ENCODE measurements at regions not wholly inside any gene's neighbourhood (a gene's known extent, or its start where the extent isn't known, plus 50 kb on each side); places are given as distances from the start of the nearest gene placed in this dataset.

DNA sequence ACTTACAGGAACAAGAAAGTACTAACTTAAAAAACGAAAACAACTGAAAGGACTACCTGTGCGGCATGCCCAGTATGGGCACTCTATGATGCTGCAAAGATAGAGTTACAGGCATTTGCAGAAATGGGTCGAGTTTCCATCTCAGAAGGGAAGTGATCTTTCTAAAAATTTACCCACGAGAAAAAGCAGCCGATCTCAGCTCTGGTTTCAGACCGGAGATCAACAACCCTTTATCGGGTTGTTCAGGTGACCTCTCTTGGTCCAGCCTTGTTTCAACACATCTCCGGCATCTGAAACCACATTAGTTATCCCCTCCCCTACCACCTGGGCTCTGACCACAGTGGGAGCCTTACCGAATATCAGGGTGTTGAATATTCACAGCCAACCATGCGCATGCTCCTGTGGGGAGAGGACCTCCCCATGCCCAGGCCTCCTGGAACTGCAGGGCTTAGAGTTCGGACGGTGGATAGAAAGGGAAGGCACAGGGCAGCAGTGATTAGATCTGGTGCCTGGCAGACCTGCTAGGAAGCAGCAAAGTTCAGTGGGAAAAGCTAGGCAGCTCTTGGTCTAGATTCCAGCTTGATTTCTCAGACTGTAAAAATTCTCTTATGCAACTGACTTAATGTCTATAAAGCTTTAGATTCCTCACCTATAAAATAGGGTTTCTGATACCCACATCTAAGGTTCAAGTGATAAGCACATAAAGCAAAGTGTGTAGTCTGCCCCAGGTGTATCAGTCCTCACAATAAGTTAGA, 906.0 kb downstream of the VRK1 start:
- peaks cover 5 to 27% (median 14%) of the 10 kb centered on the region in 11 experiments; a peak in 18 of 22 replicates for H3K9me3 ChIP-seq (replicated peaks in 1 of 11)
- peaks cover 23 to 32% (median 28%) of the 10 kb centered on the region in 10 experiments for H3K4me1 ChIP-seq
- peaks cover 0 to 14% (median 3%) of the 10 kb centered on the region in 11 experiments; a peak in 7 of 22 replicates for H3K27me3 ChIP-seq
- no peak overlapping the region for H3K9ac ChIP-seq
- no peak for TF ChIP-seq Cebpa-rat (IDR thresholded peaks at IDR 0.05)
- H3K4me3 ChIP-seq, result no peak overlapping the region
- H3K4me2 ChIP-seq, result no peak overlapping the region
- H3K36me3 ChIP-seq, result no peaks in the 10 kb centered on the region
- no peak overlapping the region for H3K27ac ChIP-seq
- no peaks in the 10 kb centered on the region for H4K20me1 ChIP-seq

DNA sequence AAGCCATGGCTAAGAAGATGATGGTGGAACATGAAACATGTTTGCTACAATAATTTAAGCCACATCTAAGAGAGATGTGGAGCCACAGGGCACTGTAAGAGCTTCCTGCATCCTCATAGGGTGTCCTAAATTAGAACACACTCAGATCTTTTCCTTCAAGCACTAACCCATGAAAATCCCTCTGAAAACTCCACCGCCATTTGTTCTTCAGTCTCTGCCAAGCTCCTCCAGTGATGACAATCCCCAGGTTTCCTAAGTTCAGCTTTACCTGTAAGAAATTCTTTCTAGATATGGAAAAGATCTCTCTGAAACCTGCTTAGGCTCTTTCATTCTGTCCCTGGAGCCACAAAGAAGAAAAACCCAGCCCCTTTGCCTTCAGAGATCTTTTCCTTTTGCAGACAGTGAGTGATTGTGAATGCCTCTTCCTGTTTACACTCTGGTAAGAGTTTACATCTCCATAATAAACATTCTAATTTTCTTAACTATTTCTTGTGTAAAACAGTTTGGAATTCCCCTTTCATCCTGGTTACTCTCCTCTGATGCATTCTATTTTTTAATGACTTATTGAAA, 907.2 kb downstream of the VRK1 start:
- Histone ChIP-seq H3K4me1 (peaks cover 20 to 27% (median 24%) of the 10 kb centered on the region in 10 experiments), H3K27ac (no peak overlapping the region), H4K20me1 (no peaks in the 10 kb centered on the region), H3K4me2 (peak overlapping the region in 9 of 11 experiments; percentile 3 to 47 (median 30); a peak in 15 of 22 replicates), H3K27me3 (peaks cover 0 to 4% (median 0%) of the 10 kb centered on the region in 11 experiments; a peak in 3 of 22 replicates), H3K4me3 (no peak overlapping the region), H3K9me3 (replicated peaks in 1 of 11) (peaks cover 4 to 24% (median 9%) of the 10 kb centered on the region in 11 experiments; a peak in 18 of 22 replicates), H3K9ac (no peak overlapping the region), H3K36me3 (no peaks in the 10 kb centered on the region)
- TF ChIP-seq Cebpa-rat (IDR thresholded peaks at IDR 0.05), result no peak

DNA sequence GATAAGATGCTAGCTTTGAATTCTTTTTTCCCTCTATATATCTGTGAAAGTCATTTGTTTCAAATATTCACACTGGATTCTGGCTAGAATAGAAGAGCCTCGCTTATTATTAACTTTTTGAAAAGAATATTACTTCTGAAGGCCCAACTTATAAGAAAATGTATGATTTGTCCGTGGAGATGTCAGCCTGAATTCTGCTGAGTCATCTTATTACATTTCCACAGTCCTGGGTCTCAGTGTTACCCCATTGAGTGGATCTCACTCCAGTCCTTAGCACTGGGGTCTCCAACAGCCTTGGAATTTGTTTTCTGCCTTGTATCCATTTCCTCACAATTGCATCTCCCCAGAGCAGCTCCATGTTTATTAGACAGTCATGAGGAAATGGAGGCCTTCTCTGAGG, 907.9 kb downstream of the VRK1 start:
- peaks cover 20 to 27% (median 24%) of the 10 kb centered on the region in 10 experiments for H3K4me1 ChIP-seq
- TF ChIP-seq Cebpa-rat (IDR thresholded peaks at IDR 0.05), result no peak
- no peak overlapping the region for H3K4me3 ChIP-seq
- no peak overlapping the region for H3K9ac ChIP-seq
- H4K20me1 ChIP-seq, result no peaks in the 10 kb centered on the region
- no peak overlapping the region for H3K4me2 ChIP-seq
- H3K36me3 ChIP-seq, result no peaks in the 10 kb centered on the region
- peaks cover 0 to 17% (median 5%) of the 10 kb centered on the region in 11 experiments; a peak in 9 of 22 replicates for H3K9me3 ChIP-seq (replicated peaks in 1 of 11)
- no peak overlapping the region for H3K27ac ChIP-seq
- 0 out of 22 replicates have a peak, but pooled peaks cover 0 to 3% (median 0%) of the 10 kb centered on the region in 11 experiments for H3K27me3 ChIP-seq

DNA sequence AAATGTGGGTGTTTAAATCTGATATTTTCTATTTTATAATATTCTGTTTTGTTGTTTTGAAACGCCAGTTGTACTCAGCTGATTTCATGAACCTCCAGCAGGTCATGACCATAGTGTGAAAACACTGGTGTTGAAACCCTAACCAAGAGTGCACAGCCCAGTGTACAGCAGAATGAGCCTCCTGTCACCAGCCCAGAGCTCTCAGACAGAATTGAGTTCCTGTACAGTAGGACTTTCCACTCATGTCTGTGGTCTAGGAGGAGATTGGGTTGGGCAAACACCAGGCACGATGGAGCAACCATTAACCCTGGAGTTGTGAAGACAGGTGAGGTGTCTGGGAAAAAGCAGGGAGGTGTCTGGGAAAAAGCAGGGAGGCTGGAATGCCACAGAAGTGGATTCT, 908.8 kb downstream of the VRK1 start:
- Histone ChIP-seq H3K9me3 (replicated peaks in 1 of 11) (peaks cover 0 to 16% (median 5%) of the 10 kb centered on the region in 11 experiments; a peak in 8 of 22 replicates), H4K20me1 (no peaks in the 10 kb centered on the region), H3K4me2 (peak overlapping the region in 4 of 11 experiments; percentile 43 to 70 (median 64); a peak in 6 of 22 replicates), H3K36me3 (no peaks in the 10 kb centered on the region), H3K4me3 (no peak overlapping the region), H3K27me3 (0 out of 22 replicates have a peak, but pooled peaks cover 0 to 3% (median 0%) of the 10 kb centered on the region in 11 experiments), H3K9ac (no peak overlapping the region), H3K27ac (no peak overlapping the region), H3K4me1 (peaks cover 20 to 27% (median 24%) of the 10 kb centered on the region in 10 experiments)
- no peak for TF ChIP-seq Cebpa-rat (IDR thresholded peaks at IDR 0.05)

DNA sequence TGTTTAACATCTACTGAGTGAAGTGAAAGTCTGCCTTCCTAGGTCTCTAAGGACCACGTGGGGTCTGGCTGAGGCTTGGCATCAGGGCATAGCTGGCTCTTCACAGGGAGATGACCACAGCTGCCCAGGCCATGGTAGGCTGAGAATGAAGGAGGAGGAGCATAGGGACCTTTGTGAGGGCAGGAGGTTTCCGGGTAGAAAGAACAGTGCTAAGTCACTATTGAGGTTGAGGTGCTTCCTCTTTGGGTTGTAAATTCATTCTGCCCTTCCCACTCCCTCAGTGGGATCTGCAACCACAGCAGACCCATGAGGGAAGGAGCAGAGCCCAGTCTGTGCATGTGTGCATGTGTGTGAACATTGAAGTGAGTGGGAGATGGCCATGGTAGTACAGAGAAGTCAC, 909.6 kb downstream of the VRK1 start:
- Histone ChIP-seq H4K20me1 (no peaks in the 10 kb centered on the region), H3K4me1 (peaks cover 20 to 34% (median 29%) of the 10 kb centered on the region in 10 experiments), H3K4me3 (no peak overlapping the region), H3K36me3 (no peaks in the 10 kb centered on the region), H3K4me2 (peak overlapping the region; percentile 40 to 74 (median 52)), H3K27me3 (0 out of 22 replicates have a peak, but pooled peaks cover 0 to 3% (median 0%) of the 10 kb centered on the region in 11 experiments), H3K27ac (no peak overlapping the region), H3K9me3 (replicated peaks in 1 of 11) (peaks cover 0 to 16% (median 5%) of the 10 kb centered on the region in 11 experiments; a peak in 7 of 22 replicates), H3K9ac (no peak overlapping the region)
- TF ChIP-seq Cebpa-rat (IDR thresholded peaks at IDR 0.05), result no peak

DNA sequence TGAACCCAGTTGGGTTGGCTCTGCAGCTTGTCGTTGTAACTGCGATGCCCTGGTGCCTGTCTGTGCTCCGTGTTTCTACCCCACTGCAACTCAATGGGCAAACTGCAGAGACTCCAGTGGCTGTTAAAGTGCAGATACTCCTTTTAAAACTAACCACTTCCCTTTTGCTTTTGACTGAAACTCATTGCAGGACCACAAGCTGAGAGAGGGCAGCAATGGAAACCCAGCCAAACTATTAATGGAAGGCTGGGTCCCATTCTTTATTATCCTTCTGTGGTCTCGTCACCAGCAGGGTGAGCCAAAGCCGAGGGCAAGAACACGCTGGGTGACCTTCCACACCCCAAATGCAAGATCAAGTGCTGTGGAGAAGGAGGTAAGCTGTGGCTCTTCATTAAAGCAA, 910.4 kb downstream of the VRK1 start:
- no peak for TF ChIP-seq Cebpa-rat (IDR thresholded peaks at IDR 0.05)
- peak overlapping the region; percentile 40 to 74 (median 52) for H3K4me2 ChIP-seq

DNA sequence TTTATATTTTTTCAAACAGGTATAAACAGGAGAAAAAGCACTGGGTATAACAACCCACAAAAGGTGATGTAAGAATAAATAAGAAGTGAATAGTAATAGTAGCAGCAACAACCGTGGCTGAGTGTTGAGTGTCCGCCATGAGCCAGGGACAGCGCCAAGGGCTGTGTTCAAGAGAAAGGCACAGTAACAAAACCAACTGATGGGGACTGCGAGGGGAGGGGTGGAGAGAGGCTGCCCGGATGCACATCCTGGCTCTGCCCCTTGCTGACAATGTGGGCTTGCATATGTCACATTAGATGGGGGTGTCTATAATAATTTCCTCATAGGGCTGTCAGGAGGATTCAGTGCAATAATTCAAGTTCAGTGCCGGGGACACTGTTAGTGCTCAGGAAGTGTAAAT, 912.4 kb downstream of the VRK1 start:
- no peaks in the 10 kb centered on the region for H3K36me3 ChIP-seq
- H3K27me3 ChIP-seq, result no peaks in the 10 kb centered on the region
- H3K4me2 ChIP-seq, result no peak overlapping the region
- peaks cover 16 to 28% (median 22%) of the 10 kb centered on the region in 10 experiments for H3K4me1 ChIP-seq
- H3K9ac ChIP-seq, result no peak overlapping the region
- H4K20me1 ChIP-seq, result no peaks in the 10 kb centered on the region
- no peak overlapping the region for H3K27ac ChIP-seq
- no peaks in the 10 kb centered on the region for H3K9me3 ChIP-seq (replicated peaks in 1 of 11)
- no peak overlapping the region for H3K4me3 ChIP-seq
- TF ChIP-seq Cebpa-rat (IDR thresholded peaks at IDR 0.05), result no peak

More for the DNA sequence above, 910.4 kb downstream of the VRK1 start:
- H3K4me1 ChIP-seq, result peaks cover 20 to 36% (median 31%) of the 10 kb centered on the region in 10 experiments
- H3K4me3 ChIP-seq, result no peak overlapping the region
- no peaks in the 10 kb centered on the region for H3K36me3 ChIP-seq
- H3K9ac ChIP-seq, result no peak overlapping the region
- H3K27ac ChIP-seq, result no peak overlapping the region
- peaks cover 0 to 16% (median 5%) of the 10 kb centered on the region in 11 experiments; a peak in 7 of 22 replicates for H3K9me3 ChIP-seq (replicated peaks in 1 of 11)
- no peaks in the 10 kb centered on the region for H3K27me3 ChIP-seq
- no peaks in the 10 kb centered on the region for H4K20me1 ChIP-seq

DNA sequence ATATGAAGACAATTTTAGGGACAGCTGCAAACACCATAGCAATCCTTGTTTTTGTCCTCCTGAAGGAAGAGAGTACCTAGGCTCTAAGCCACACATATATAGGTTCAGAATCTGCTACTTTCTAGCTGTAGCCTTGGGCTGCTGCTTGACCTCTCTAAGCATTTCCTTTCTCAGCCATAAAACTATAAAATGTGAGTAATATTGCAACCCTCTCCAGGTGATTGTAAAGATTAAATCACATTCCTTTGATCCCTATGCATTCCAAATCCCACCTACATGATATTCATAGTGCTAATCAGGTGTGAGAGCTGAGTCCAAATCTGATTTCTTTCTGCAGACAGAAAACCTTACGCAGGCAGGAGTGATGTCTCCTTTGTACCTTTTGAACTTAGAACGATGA, 913.5 kb downstream of the VRK1 start:
- Histone ChIP-seq H4K20me1 (no peaks in the 10 kb centered on the region), H3K4me3 (no peak overlapping the region), H3K27me3 (no peaks in the 10 kb centered on the region), H3K4me2 (no peak overlapping the region), H3K36me3 (no peaks in the 10 kb centered on the region), H3K4me1 (peaks cover 16 to 27% (median 22%) of the 10 kb centered on the region in 10 experiments), H3K27ac (no peak overlapping the region), H3K9me3 (replicated peaks in 1 of 11) (no peaks in the 10 kb centered on the region), H3K9ac (no peak overlapping the region)
- TF ChIP-seq Cebpa-rat (IDR thresholded peaks at IDR 0.05), result no peak

DNA sequence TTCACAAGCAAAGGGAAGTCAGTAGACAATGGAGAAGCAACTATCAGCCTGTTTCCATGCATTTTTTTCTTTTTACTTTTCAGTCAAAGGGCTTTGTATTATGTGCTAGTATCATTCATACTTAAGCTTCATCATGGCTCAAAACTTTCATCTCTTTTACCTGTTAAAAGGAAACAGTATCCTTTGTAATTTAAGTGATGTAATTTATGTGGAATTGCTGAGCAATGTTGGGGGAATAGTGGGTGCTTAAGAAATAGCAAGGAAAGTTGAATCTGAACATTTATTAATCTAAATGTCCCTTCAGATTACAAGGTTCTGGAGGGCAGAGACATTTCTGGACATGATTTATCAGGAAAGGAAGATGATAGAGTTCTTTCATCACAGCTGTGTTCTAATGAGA, 915.3 kb downstream of the VRK1 start:
- no peaks in the 10 kb centered on the region for H3K36me3 ChIP-seq
- no peaks in the 10 kb centered on the region for H3K9me3 ChIP-seq (replicated peaks in 1 of 11)
- peaks cover 4 to 12% (median 9%) of the 10 kb centered on the region in 10 experiments for H3K4me1 ChIP-seq
- no peak overlapping the region for H3K4me3 ChIP-seq
- TF ChIP-seq Cebpa-rat (IDR thresholded peaks at IDR 0.05), result no peak
- no peaks in the 10 kb centered on the region for H3K27me3 ChIP-seq
- no peaks in the 10 kb centered on the region for H4K20me1 ChIP-seq
- H3K27ac ChIP-seq, result no peak overlapping the region
- no peak overlapping the region for H3K4me2 ChIP-seq
- H3K9ac ChIP-seq, result no peak overlapping the region

All from BLaER1 treated with 17β-estradiol and CSF1 and Interleukin-3, amounts not matched to agents 10 nM and 100 nM (cell line).